GM23248 (cell line): ENCODE measurements at regions not wholly inside any gene's neighbourhood (a gene's known extent, or its start where the extent isn't known, plus 50 kb on each side); places are given as distances from the start of the nearest gene placed in this dataset.
"Not testable (repeated sequence)": the region's sequence is repeated elsewhere in the genome, so short reads cannot be mapped to it uniquely, and the experiment has no call there.

Experiments used
- EZH2 ChIP-seq: fragments of 200-600 bp; sonication (generic); IDR thresholded peaks from 2 replicates; pipeline ENCODE4 v1.6.1; 2018; ENCODE audit warnings: antibody characterized with exemption, mild to moderate bottlenecking; ENCODE audit not compliant: insufficient read depth, poor library complexity, severe bottlenecking
- EZH2phosphoT487 ChIP-seq: fragments of 200-600 bp; sonication (generic); IDR thresholded peaks from 2 replicates; pipeline ENCODE4 v1.6.1; 2018; ENCODE audit warnings: antibody characterized with exemption, moderate library complexity, mild to moderate bottlenecking, low read depth; ENCODE audit not compliant: insufficient read depth

DNA sequence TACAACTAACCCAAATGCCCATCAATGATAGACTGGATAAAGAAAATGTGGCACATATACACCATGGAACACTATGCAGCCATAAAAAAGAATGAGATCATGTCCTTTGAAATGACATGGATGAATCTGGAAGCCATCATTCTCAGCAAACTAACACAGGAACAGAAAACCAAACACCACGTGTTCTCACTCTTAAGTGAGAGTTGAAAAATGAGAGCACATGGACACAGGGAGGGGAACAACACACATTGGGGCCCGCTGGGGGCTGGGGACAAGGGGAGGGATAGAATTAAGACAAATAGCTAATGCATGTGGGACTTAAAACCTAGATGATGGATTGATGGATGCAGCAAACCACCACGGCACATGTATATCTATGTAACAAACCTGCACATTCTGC is 764.7 kb upstream of the STXBP6 start:
- not testable (repeated sequence) for TF ChIP-seq EZH2, EZH2phosphoT487
